ENCODE measurements at regions not wholly inside any gene's neighbourhood (a gene's known extent, or its start where the extent isn't known, plus 50 kb on each side); places are given as distances from the start of the nearest gene placed in this dataset.

- DNase-seq (ENCODE audit: low read depth, low spot score) = no peak
- H3K27ac ChIP-seq = no peak overlapping the region
Measured at GRCh38 chr2:64392529-64392928, 61.4 kb upstream of the LGALSL start.

- H3K27ac ChIP-seq = no peak overlapping the region
- DNase-seq (ENCODE audit: low read depth, low spot score) = no peak
Measured at GRCh38 chr2:64393383-64394010, 60.5 kb upstream of the LGALSL start.

DNA sequence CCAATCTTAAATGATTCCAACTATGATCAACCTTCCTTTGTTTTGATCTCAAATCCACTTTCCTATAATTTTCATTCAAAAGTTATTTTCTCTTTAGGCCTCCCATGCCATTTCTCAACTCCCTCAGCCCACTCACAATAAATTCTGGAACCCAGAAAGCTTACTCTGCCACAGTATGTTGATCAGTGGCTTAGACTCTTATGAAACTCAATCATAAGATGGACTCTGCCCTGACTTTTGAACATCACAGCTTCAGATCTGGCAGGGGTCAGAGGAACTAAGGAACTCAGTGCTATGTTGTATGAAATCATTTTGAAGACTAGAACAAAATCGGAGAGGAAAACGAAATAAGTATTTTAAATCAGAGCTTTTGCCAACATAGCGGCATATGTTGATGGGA, 59.8 kb upstream of the LGALSL start:
- no peak overlapping the region for H3K27ac ChIP-seq
- no peak for DNase-seq (ENCODE audit: low read depth, low spot score)

DNA sequence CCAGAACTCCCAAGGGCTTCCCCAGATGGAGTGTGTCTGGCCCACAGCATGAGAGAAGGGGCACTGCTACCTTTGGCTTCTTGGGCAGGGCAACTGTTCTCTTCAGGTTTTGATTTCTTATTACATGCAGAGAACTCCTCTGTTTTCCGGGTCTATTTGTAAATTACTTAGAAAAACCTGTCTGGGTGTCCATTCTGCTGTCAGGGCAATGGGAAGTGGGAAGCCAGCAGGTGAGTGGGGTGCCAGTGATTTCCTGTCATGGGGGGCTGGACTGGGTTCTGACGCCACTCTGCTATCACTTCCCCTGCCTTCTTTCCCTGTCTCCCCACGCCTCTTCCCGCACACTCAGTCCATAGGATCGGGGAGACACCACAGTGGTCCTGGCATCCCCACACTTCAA, 58.0 kb upstream of the LGALSL start:
- no peak overlapping the region for H3K27ac ChIP-seq

DNA sequence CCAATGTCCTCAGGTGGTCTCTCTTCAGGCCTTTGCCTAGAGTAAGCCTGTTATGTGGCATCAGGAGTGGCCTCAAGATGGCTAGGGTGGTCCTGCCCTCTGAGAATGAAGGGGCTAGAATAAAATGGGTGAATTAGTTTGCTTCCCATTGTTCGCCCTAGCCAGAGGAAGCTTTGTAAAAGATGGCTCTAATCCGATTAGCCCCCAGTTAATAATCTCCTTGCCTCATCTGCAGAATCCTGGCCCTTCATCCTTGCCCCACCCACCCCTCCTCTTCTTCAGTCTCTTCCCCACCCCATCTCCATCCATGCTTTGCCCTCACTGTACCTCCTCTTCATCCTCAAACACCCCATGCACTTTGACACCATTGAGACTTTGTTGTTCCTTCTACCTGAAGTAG, 57.4 kb upstream of the LGALSL start:
- DNase-seq (ENCODE audit: low read depth, low spot score) = no peak
- H3K27ac ChIP-seq = no peak overlapping the region

More for the DNA sequence above, 58.0 kb upstream of the LGALSL start:
- DNase-seq (ENCODE audit: low read depth, low spot score) = no peak

- no peak for DNase-seq (ENCODE audit: low read depth, low spot score)
- no peak overlapping the region for H3K27ac ChIP-seq
Measured at GRCh38 chr2:64398516-64399129, 55.3 kb upstream of the LGALSL start.

- H3K27ac ChIP-seq = no peak overlapping the region
- no peak for DNase-seq (ENCODE audit: low read depth, low spot score)
Measured at GRCh38 chr2:64399521-64399920, 54.4 kb upstream of the LGALSL start.

DNA sequence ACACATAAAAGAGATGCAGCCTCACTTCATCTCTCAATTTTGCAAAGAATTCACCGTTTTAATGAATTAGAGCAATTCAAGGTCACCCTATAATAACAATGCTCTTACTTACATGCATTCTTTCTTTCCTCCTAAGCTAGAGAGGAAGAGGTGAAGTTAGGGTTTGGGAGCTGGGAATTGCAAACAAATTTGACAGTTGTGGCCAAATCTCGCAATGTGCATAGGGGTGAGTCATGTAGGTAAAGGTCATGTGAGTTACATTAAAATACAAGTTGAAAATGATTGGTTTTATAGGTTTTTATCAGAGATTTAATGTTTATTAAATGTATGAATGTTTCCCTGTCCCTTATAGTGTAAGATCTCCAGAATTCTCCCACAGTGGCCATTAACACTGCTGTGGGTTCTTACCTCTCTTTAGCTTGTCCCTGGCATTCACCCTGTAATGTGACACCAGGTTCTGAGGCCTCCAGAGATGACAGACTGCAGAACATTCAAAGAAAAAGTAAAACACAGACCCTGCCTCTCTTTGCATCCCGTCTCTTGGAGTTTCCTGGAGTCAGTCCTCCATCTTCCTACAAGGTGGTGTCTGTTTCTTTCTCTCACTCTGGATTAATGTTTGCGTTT, 53.7 kb upstream of the LGALSL start:
- DNase-seq (ENCODE audit: low read depth, low spot score) = no peak

DNA sequence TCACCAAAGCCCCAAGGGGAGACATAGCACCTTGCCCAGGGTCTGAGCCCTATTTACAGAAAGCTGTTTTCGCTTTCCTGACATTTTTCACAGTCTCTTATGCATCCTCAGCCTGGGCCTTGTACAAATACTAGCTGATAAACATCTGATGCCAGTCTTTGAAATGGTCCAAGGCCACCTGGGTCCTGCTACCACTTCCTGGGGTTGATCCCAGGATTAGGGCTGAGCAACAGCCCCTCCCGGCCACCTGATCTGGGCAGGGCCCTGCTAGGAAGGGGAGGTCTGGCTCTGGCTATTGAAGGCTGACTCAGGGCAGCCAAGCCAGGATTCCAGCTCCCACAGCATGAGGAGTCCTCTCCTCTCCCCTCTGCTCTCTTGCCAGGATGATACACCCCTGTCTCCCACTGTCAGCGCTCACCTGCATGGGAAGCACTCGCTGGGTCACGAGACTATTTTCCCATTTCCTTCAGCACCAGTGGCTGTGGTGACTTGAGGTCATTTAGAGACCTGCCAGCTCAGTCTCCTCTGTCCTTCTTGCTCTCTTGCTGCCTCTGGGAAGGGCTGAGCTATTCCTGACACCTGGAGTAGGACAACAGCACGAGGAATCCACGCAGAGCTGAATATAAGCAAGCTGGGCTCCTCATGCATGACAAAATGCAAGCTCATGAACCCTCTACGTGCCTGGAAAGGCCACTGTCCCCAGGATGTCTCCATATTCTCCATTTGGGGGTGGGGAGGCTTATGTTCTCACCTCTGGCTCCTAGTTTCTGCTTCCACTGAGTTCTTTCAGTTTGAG, 53.0 kb upstream of the LGALSL start:
- no peak for DNase-seq (ENCODE audit: low read depth, low spot score)
- H3K27ac ChIP-seq = no peak overlapping the region

More for the DNA sequence above, 53.7 kb upstream of the LGALSL start:
- no peak overlapping the region for H3K27ac ChIP-seq

GRCh38 chr2:64401529-64401880, 52.5 kb upstream of the LGALSL start:
- DNase-seq (ENCODE audit: low read depth, low spot score) = no peak
- no peak overlapping the region for H3K27ac ChIP-seq

DNA sequence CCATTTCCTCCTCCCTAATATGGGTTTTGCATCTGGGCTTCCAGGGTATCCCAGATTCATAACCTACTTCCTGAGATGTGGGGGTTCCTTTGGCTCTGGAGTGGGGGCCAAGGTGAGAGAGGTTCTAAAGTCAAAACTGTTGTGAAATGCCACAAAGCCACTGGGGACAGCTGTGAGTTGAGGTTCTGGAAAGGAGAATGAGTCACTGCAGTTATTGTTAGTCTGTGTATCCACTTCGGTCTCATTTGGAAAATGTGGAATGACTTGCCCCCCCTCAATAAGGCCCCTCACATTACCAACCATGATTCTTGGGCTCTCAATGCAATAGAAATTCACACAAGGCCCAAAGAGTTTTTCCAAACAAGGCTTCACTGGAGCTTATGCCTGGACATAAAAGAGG, 51.1 kb upstream of the LGALSL start:
- H3K27ac ChIP-seq = no peak overlapping the region
- DNase-seq (ENCODE audit: low read depth, low spot score) = no peak

DNA sequence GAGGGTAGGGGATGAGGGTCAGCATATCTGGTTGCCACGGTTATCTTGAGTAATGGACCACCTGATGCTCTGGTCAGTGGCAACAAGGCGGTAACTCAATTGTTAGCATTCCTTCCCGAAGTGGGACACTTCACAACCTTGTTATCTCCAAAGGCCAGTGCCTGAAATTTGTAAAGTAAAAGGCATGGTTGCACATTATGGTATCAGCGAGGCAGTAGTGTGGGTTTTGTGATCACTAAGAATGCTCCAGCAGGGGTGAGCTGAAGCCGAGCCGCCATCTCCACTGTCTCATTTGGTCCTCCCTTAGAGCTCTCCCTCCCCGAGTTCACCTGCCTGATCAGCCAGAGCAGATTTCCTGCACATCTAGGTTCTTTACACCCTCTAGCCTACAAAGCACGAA, 50.5 kb upstream of the LGALSL start:
- no peak for DNase-seq (ENCODE audit: low read depth, low spot score)
- H3K27ac ChIP-seq = no peak overlapping the region

DNA sequence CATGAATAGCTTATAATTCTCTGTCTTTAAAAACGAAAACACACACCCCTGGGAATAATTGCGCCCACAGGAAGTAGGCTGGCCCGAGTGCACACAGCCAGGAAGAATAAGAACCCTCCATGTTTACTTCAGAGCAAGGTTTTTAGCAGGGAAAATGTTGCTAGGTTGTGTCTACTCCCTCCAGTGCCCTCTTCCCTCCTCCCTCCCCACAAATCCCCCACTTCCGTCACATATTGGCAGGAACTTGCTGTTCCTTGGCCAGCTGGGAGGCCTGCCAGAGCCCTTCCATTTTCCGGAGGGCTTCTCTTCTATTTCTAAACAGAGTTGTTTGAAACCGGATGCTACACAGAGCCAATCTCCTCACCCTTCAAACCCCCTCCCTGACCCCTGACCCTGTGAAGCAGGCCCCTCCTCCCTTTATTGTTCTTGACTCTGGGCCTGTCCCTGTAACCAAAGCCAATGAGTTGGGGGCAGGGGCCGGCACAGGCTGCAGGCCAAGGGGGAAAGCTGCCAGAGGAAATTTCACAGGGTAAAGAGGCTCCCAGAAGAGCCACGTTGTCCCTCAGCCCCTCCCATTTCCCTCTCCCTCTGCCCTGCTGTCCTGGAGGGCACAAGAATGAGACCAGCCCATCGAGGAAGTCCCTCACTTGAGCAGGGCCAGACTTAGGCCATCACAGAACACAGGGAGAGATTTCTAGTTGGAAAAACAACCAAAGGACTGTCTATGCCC, 49.8 kb upstream of the LGALSL start:
- H3K27ac ChIP-seq = no peak overlapping the region
- no peak for DNase-seq (ENCODE audit: low read depth, low spot score)
